ENCODE measurements at regions not wholly inside any gene's neighbourhood (a gene's known extent, or its start where the extent isn't known, plus 50 kb on each side); places are given as distances from the start of the nearest gene placed in this dataset.

- TF ChIP-seq EZH2phosphoT487 (conservative IDR thresholded peaks at IDR 0.05; ENCODE audit: low read length) (no peak), CTCF (IDR thresholded peaks at IDR 0.05; ENCODE audit: insufficient read depth, low read length, poor library complexity, severe bottlenecking) (no peak)
Observed at GRCh38 chr2:158006961-158007719, 94.5 kb upstream of the UPP2 start.

All from SU-DHL-6 (cell line).